NCI-H460 (cell line): ENCODE measurements at regions not wholly inside any gene's neighbourhood (a gene's known extent, or its start where the extent isn't known, plus 50 kb on each side); places are given as distances from the start of the nearest gene placed in this dataset.

Experiments
- DNase-seq: peaks from one replicate; pipeline ENCODE4 v3.0.0-alpha.2; 2016; ENCODE audit warnings: low read depth; ENCODE audit errors: extremely low read depth

DNA sequence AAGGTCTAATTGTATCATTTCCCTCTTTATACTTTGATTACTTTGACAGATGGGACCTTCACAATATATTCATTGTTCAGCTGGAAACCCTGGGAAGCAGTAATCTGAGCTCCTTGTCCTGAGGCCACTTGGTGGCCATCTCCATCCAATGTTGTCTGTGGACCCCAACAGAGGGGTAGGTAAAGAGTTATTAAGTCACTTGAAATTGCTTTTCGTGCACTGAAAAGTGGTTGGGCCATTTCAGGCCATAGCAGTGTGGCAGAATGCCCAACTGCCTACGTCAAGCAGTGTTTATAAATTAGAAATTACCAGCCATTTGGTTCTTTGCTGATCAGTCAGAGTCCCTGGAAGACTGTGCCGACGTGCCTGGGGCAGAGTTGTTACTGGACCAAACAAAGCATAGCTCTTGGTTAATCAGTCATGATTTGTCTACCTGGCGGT, 308.3 kb upstream of the USP25 start:
- DNase-seq = no peak

DNA sequence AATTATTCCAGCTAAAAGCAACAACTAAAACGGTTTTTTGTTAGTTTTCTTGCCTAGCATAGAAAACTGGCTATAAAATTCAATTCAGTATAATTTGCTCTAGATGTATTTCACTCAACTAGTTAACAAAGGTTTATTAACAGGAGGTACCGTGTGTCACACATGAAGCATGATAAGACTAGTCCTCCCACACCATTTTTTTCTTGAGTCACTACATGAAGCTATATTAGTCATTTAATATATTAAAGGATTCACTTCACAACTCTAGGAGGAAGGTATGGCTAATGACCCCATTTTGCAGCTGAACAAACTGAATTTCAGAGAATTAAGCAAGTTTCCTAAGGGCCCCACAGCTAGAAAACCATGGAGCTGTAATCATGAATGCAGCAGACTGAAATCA, 307.8 kb upstream of the USP25 start:
- no peak for DNase-seq

DNA sequence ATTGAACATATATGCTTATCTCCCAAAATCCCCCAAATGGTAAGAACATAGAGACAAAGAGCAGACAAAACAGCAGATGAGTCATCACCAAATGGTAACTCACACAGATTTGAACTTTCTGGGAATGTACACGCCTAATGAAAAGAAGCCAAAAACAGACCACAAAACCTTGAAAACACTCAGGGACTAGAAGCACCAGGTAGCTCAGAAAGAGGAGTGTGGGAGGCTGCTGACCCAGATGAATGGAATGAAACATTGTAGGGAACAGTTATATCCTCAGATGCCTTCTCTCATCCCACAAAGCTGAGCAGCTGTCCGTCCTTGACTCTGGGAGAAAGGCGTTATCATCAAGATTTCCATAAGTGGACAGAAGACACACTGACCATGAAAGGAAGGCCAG, 307.0 kb upstream of the USP25 start:
- no peak for DNase-seq

- DNase-seq = no peak
Observed at GRCh38 chr21:15423676-15424445, 305.9 kb upstream of the USP25 start.

DNA sequence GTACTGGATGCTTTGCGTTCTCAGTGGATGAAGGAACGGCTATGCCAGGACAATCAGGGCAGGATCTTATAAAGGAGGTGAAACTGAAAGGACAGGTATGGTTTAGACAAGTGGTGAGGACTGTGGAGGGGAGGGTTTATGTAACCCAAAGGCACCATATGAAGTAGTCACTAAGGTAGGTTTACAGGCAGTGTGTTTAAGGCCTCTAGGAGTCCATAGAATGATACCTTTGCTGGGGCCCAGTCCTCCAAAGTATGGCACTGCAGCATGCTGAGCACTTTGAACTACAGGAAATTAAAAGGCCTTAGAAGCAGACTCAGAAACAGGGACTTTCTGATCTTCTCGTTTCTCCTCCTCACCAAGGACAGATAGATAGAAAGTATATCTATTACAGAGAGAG, 304.7 kb upstream of the USP25 start:
- no peak for DNase-seq

- DNase-seq = no peak
Observed at GRCh38 chr21:15430023-15430422, 299.8 kb upstream of the USP25 start.

GRCh38 chr21:15430577-15430976, 299.2 kb upstream of the USP25 start:
- DNase-seq = no peak

DNA sequence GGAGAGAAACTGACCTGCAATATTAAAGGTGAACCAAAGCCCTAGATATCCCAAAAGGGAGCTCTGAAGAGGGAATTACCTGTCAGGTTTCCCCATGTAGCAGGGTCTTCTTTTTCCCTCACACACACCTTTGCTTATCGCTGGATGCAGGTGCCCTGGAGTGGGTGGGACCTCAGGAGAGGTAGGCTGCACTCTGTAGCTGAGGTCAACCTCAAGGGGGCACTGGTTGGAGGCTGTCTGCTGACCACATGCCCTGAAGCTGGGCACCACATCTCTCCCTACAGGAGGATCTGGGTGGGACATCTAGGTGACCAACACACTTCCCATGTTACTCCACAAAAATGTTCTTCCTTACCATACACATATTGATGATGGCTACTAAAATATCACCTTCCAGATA, 298.7 kb upstream of the USP25 start:
- no peak for DNase-seq

DNA sequence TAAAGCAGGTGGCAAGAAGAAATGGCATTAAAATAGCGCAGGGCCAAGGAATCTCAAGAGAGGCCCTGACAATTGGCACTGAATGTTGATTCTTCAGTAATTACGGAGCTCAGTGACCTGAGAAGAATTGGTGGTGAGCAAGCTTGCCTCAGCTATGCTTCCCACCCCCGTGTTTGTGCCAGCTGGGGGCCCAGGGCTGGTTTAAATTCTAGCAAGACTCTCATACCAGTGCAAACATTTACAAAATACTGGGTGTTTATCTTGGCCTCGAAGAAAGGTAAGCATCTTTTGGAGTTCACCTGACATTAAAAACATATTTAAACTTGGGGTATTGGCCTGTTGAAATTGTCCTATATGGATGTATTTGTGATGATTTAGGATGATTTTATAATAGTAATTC, 296.7 kb upstream of the USP25 start:
- no peak for DNase-seq

- no peak for DNase-seq
Observed at GRCh38 chr21:15434163-15434905, 295.4 kb upstream of the USP25 start.

DNA sequence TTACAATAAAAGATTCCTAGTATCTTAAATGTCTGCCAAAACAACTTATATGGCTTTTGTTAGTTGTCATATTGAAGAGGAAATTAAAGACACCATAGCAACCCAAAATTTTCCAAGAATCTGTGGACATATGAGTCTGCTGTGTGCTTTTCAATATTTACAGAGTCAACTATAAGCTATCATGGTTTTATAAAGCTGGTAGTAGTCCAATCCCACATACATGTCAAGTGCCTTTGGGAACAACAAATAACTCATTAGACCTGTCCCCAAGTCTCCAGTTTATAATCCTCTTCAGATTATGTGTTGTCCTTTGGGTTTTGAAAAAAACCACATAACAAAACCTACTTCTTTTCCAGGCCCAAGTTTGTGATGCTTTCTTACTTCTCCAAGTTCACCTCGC, 293.8 kb upstream of the USP25 start:
- no peak for DNase-seq

DNA sequence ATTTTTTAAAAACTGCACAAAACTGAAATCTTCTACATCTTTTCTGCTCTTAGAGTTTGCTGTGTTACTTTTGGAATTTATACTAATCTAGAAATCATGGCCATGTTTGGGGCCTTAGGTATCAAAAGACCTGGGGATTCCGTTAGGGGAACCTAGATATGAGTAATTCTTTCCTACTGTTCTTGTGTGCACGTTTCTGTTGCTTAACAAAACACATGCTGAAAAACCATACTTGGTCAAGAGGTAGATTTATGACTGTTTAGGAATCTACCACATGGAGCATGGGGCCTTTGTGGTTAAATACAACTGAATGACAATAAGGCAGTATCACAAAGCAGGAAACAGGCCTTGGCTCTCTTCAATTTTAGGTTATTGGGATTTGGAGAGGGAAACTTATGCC, 291.9 kb upstream of the USP25 start:
- DNase-seq = no peak

- DNase-seq = no peak
Observed at GRCh38 chr21:15439726-15440125, 290.1 kb upstream of the USP25 start.

- no peak for DNase-seq
Observed at GRCh38 chr21:15441060-15441493, 288.7 kb upstream of the USP25 start.

DNA sequence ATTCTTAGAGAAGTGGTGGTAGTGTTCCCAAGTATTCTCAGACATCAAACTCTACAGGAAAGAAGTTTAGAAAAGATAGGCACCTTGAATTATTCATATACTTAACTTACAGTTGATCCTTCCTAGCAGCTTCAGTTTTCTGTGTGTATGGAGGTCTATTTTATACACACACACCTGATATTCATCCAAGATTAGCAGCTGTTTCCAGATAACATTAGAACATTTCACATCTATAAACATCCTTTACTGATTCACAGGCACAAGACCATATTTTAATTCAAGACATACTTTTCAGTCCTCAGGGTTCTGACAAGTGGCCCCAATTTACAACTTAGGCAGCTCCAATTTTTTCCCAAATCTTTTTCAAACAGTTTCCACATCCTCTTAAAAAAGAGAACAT, 287.8 kb upstream of the USP25 start:
- DNase-seq = no peak

- peak; percentile 24 for DNase-seq
Observed at GRCh38 chr21:15442743-15443469, 286.9 kb upstream of the USP25 start.

- DNase-seq = peak; percentile 9
Observed at GRCh38 chr21:15443740-15444117, 286.1 kb upstream of the USP25 start.

- DNase-seq = peak; percentile 44
Observed at GRCh38 chr21:15444118-15444960, 285.4 kb upstream of the USP25 start.

DNA sequence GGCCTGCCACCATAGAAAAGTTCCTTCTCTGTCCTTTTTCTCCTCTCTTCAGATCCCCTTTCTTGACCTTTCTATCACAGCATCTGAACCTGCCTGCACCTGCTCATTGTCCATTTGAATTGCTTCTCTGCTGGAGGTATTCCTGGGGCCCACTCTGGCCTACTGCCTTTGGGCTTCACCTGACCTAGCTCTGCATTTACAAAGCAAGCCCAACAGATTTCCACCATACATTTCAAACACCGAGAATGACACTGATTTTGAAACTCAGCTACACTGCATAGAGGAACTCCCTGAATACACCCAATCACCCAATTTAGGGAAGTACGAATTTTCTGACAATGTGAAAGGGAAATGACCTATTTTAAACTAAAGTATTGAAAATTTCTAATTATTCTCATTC, 284.5 kb upstream of the USP25 start:
- no peak for DNase-seq

GRCh38 chr21:15446223-15446622, 283.6 kb upstream of the USP25 start:
- DNase-seq = no peak

- no peak for DNase-seq
Observed at GRCh38 chr21:15449556-15449955, 280.2 kb upstream of the USP25 start.
